HuH-7 (cell line): ENCODE measurements at regions not wholly inside any gene's neighbourhood (a gene's known extent, or its start where the extent isn't known, plus 50 kb on each side); places are given as distances from the start of the nearest gene placed in this dataset.

Source experiments
- DNase-seq: peaks from one replicate; pipeline ENCODE4 v3.0.0; 2011; ENCODE audit warnings: low spot score

GRCh38 chr18:68104036-68104435 lies 587.5 kb upstream of the DSEL start:
- no peak for DNase-seq

- DNase-seq: no peak
Observed at GRCh38 chr18:68103561-68103960, 587.0 kb upstream of the DSEL start.

- no peak for DNase-seq
Observed at GRCh38 chr18:68102117-68102516, 585.6 kb upstream of the DSEL start.

- DNase-seq: no peak
Observed at GRCh38 chr18:68098655-68099054, 582.1 kb upstream of the DSEL start.

- DNase-seq: no peak
Observed at GRCh38 chr18:68086481-68086880, 570.0 kb upstream of the DSEL start.

GRCh38 chr18:68085251-68085650 lies 568.7 kb upstream of the DSEL start:
- DNase-seq: no peak

- DNase-seq: no peak
Observed at GRCh38 chr18:68083776-68084175, 567.3 kb upstream of the DSEL start.

GRCh38 chr18:68083131-68083530 lies 566.6 kb upstream of the DSEL start:
- no peak for DNase-seq

- DNase-seq: no peak
Observed at GRCh38 chr18:68072744-68073143, 556.2 kb upstream of the DSEL start.

- no peak for DNase-seq
Observed at GRCh38 chr18:68060871-68061270, 544.4 kb upstream of the DSEL start.

GRCh38 chr18:68056936-68057335 lies 540.4 kb upstream of the DSEL start:
- DNase-seq: no peak

GRCh38 chr18:68054669-68055068 lies 538.1 kb upstream of the DSEL start:
- DNase-seq: no peak

- DNase-seq: no peak
Observed at GRCh38 chr18:68053290-68053689, 536.8 kb upstream of the DSEL start.

GRCh38 chr18:68041327-68041726 lies 524.8 kb upstream of the DSEL start:
- no peak for DNase-seq

GRCh38 chr18:68040198-68040597 lies 523.7 kb upstream of the DSEL start:
- no peak for DNase-seq

GRCh38 chr18:68035774-68036522 lies 519.4 kb upstream of the DSEL start:
- DNase-seq: no peak

- no peak for DNase-seq
Observed at GRCh38 chr18:68034296-68034695, 517.8 kb upstream of the DSEL start.

- no peak for DNase-seq
Observed at GRCh38 chr18:68033466-68033865, 516.9 kb upstream of the DSEL start.

- no peak for DNase-seq
Observed at GRCh38 chr18:68024716-68025115, 508.2 kb upstream of the DSEL start.

- no peak for DNase-seq
Observed at GRCh38 chr18:68017385-68017784, 500.9 kb upstream of the DSEL start.

- no peak for DNase-seq
Observed at GRCh38 chr18:67997496-67997895, 481.0 kb upstream of the DSEL start.

- DNase-seq: no peak
Observed at GRCh38 chr18:67995769-67996168, 479.2 kb upstream of the DSEL start.

- no peak for DNase-seq
Observed at GRCh38 chr18:67980241-67980640, 463.7 kb upstream of the DSEL start.

GRCh38 chr18:67977067-67977616 lies 460.6 kb upstream of the DSEL start:
- DNase-seq: no peak
